A549 (cell line): ENCODE measurements at regions not wholly inside any gene's neighbourhood (a gene's known extent, or its start where the extent isn't known, plus 50 kb on each side); places are given as distances from the start of the nearest gene placed in this dataset.

Source experiments
- ATAC-seq, 2 experiments: fragments of 200-7000 bp in 1 of 2; fragments of >200 bp in 1 of 2; cut with Nextera tagmentation in 1 of 2; cut with Tn5 transposase in 1 of 2; 3 replicates each; pipeline versions ENCODE4 v1.8.0 to v1.9.1; 2018 to 2020; ENCODE audit warnings: mild to moderate bottlenecking in 1 of 2, moderate library complexity in 1 of 2
- CTCF ChIA-PET: fragments of 300-600 bp; sonication (Branson Sonifier 250); formaldehyde crosslinking; extraction: SDS; loops from one replicate; lab custom pipeline; 2021; ENCODE audit warnings: antibody characterized with exemption, inconsistent platforms; lab: Yijun Ruan, JAX
- POLR2A ChIA-PET: fragments of 350-600 bp; formaldehyde crosslinking; extraction: SDS; loops from one replicate; lab custom pipeline; 2021; ENCODE audit warnings: antibody characterized with exemption, inconsistent platforms; lab: Yijun Ruan, JAX
- DNase-seq, 2 experiments: peaks; one replicate each; pipeline versions ENCODE4 v3.0.0 to v3.0.0-alpha.2; 2011 to 2016; ENCODE audit warnings: low read depth in 1 of 2, low spot score in 1 of 2
- FAIRE-seq: peaks from 2 replicates; lab custom pipeline; 2011; peaks lifted over from hg19 to GRCh38; lab: Jason Lieb, UNC
- H3K27ac ChIP-seq, 2 experiments: fragments of >200 bp; sonication (Bioruptor Twin); formaldehyde crosslinking; 3 replicates each; pipeline ENCODE4 v1.5.1; 2016 to 2017
- H3K4me1 ChIP-seq: fragments of >200 bp; sonication (Bioruptor Twin); formaldehyde crosslinking; 3 replicates; pipeline ENCODE4 v1.6.1; 2016
- H3K4me2 ChIP-seq: fragments of >200 bp; sonication (Bioruptor Twin); formaldehyde crosslinking; 3 replicates; pipeline ENCODE4 v1.6.1; 2016
- H3K4me3 ChIP-seq: fragments of >200 bp; sonication (Bioruptor Twin); formaldehyde crosslinking; 3 replicates; pipeline ENCODE4 v1.5.1; 2016
- H3K9me3 ChIP-seq: fragments of >200 bp; sonication (Bioruptor Twin); formaldehyde crosslinking; 3 replicates; pipeline ENCODE4 v1.6.1; 2016
- ATOH8 ChIP-seq: fragments of 250-450 bp; sonication (Bioruptor Pico); IDR thresholded peaks from 2 replicates; pipeline ENCODE4 v1.5.0; 2020; ENCODE audit warnings: low read depth, mild to moderate bottlenecking, moderate library complexity
- BCL3 ChIP-seq: fragments of >200 bp; sonication (Bioruptor Twin); formaldehyde crosslinking; IDR thresholded peaks from 3 replicates; pipeline ENCODE4 v1.6.1; 2016
- CBX8 ChIP-seq: fragments of 200-600 bp; sonication (generic); IDR thresholded peaks from 2 replicates; pipeline ENCODE4 v1.6.1; 2016
- CHD2 ChIP-seq: fragments of 150-350 bp; IDR thresholded peaks from 2 replicates; pipeline ENCODE4 v1.6.1; 2014; ENCODE audit warnings: low read length; ENCODE audit not compliant: partially characterized antibody
- CHD4 ChIP-seq: fragments of 200-600 bp; sonication (generic); IDR thresholded peaks from 2 replicates; pipeline ENCODE4 v1.6.1; 2016; ENCODE audit warnings: antibody characterized with exemption, mild to moderate bottlenecking, borderline replicate concordance
- CTCF ChIP-seq: fragments of >200 bp; sonication (Bioruptor Twin); formaldehyde crosslinking; IDR thresholded peaks from 3 replicates; pipeline ENCODE4 v1.5.1; 2016
- E2F6 ChIP-seq: IDR thresholded peaks from 2 replicates; pipeline ENCODE4 v1.6.1; 2012; ENCODE audit warnings: low read depth, borderline replicate concordance
- EHMT2 ChIP-seq: fragments of 200-600 bp; sonication (generic); IDR thresholded peaks from 2 replicates; pipeline ENCODE4 v1.6.1; 2016; ENCODE audit warnings: antibody characterized with exemption, low read depth, mild to moderate bottlenecking, moderate library complexity
- FOXS1 ChIP-seq: fragments of 250-450 bp; sonication (Bioruptor Pico); IDR thresholded peaks from 2 replicates; pipeline ENCODE4 v1.5.0; 2020; ENCODE audit warnings: mild to moderate bottlenecking, moderate library complexity
- HDAC2 ChIP-seq: fragments of 200-600 bp; sonication (generic); IDR thresholded peaks from 2 replicates; pipeline ENCODE4 v1.6.1; 2016
- HES2 ChIP-seq: fragments of >200 bp; sonication (Bioruptor Twin); formaldehyde crosslinking; IDR thresholded peaks from 2 replicates; pipeline ENCODE4 v1.6.1; 2016
- HEYL ChIP-seq: fragments of 250-450 bp; sonication (Bioruptor Pico); IDR thresholded peaks from 2 replicates; pipeline ENCODE4 v1.8.0; 2021; ENCODE audit warnings: mild to moderate bottlenecking, moderate library complexity
- HOXA7 ChIP-seq: fragments of 250-450 bp; sonication (Bioruptor Pico); IDR thresholded peaks from 2 replicates; pipeline ENCODE4 v1.5.0; 2020; ENCODE audit warnings: mild to moderate bottlenecking, moderate library complexity
- MAFK ChIP-seq: fragments of 450-650 bp; IDR thresholded peaks from 2 replicates; pipeline ENCODE4 v1.6.1; 2014; ENCODE audit not compliant: partially characterized antibody
- MAZ ChIP-seq: fragments of 150-350 bp; IDR thresholded peaks from 2 replicates; pipeline ENCODE4 v1.6.1; 2014; ENCODE audit warnings: antibody characterized with exemption, low read depth, low read length, borderline replicate concordance
- PBX3 ChIP-seq: IDR thresholded peaks from 2 replicates; pipeline ENCODE4 v1.6.1; 2012
- POLR2AphosphoS2 ChIP-seq: conservative IDR thresholded peaks from 2 replicates; pipeline ENCODE4 v1.6.1; 2012; ENCODE audit warnings: low read length, improper control_type of control experiment, inconsistent platforms
- RAD21 ChIP-seq, 2 experiments: fragments of >200 bp in 1 of 2; sonication (Bioruptor Twin) in 1 of 2; formaldehyde crosslinking in 1 of 2; IDR thresholded peaks in 1 of 2; conservative IDR thresholded peaks in 1 of 2; 2 replicates in 1 of 2; 3 replicates in 1 of 2; pipeline ENCODE4 v1.6.1; 2012 to 2018; ENCODE audit warnings: inconsistent platforms in 1 of 2
- RFX5 ChIP-seq: fragments of 450-650 bp; IDR thresholded peaks from 2 replicates; pipeline ENCODE4 v1.7.1; 2014; ENCODE audit warnings: antibody characterized with exemption, mild to moderate bottlenecking, moderate library complexity
- SMC3 ChIP-seq: fragments of >200 bp; sonication (Bioruptor Twin); formaldehyde crosslinking; IDR thresholded peaks from 3 replicates; pipeline ENCODE4 v1.6.1; 2018; ENCODE audit warnings: inconsistent platforms
- TFCP2L1 ChIP-seq: fragments of 250-450 bp; sonication (Bioruptor Pico); IDR thresholded peaks from 2 replicates; pipeline ENCODE4 v1.5.0; 2021; ENCODE audit warnings: mild to moderate bottlenecking
- TP53 ChIP-seq: fragments of 250-450 bp; sonication (Bioruptor Pico); IDR thresholded peaks from 2 replicates; pipeline ENCODE4 v1.5.0; 2021; ENCODE audit warnings: mild to moderate bottlenecking, moderate library complexity
- USF2 ChIP-seq: fragments of 450-650 bp; IDR thresholded peaks from 2 replicates; pipeline ENCODE4 v1.6.1; 2014; ENCODE audit warnings: antibody characterized with exemption
- WGBS: methylation state at CpG from one replicate; pipeline ENCODE4 v1.1.6; 2017; ENCODE audit errors: missing lambda C conversion rate; 5-methylcytosine and 5-hydroxymethylcytosine counted together

GRCh38 chr3:181487236-181487978 is 224.3 kb upstream of the SOX2 start (continued):
- TF ChIP-seq PBX3 (no peak), RFX5 (no peak), CHD2 (no peak), SMC3 (no peak), TFCP2L1 (CRISPR knock-in tag) (no peak), RAD21 (conservative IDR thresholded peaks at IDR 0.05 in 1 of 2, IDR thresholded peaks at IDR 0.05 in 1 of 2) (no peak), HES2 (no peak), HEYL (CRISPR knock-in tag) (no peak), USF2 (no peak)
- TF ChIP-seq, all 56 proteins: peak for 0

- Histone ChIP-seq H3K4me1 (no peaks in the 10 kb centered on the region), H3K9me3 (no peaks in the 10 kb centered on the region), H3K4me2 (no peak overlapping the region), H3K27ac (no peak overlapping the region), H3K4me3 (no peak overlapping the region)
- DNase-seq (no peak), ATAC-seq (no peak), FAIRE-seq (no peak)
- POLR2A ChIA-PET, result no interaction called here
- 8% methylated on average over 7 of the region's 7 CpGs for WGBS
- no peak for TF ChIP-seq POLR2AphosphoS2
- no peak for TF ChIP-seq TP53
- no peak for TF ChIP-seq ATOH8 (CRISPR knock-in tag)
- no peak for TF ChIP-seq CHD4
- no peak for TF ChIP-seq BCL3
- no peak for TF ChIP-seq HEYL (CRISPR knock-in tag)
- TF ChIP-seq CBX8, result no peak
- no peak for TF ChIP-seq MAZ
- TF ChIP-seq CTCF, result no peak
- no peak for TF ChIP-seq MAFK
- no peak for TF ChIP-seq E2F6
- TF ChIP-seq HOXA7 (CRISPR knock-in tag), result no peak
- TF ChIP-seq EHMT2, result no peak
- TF ChIP-seq FOXS1 (CRISPR knock-in tag), result no peak
- TF ChIP-seq HDAC2, result no peak
- CTCF ChIA-PET, result no interaction called here
These were observed 225.4 kb upstream of the SOX2 start for GRCh38 chr3:181486141-181486885.
